ENCODE measurements at regions not wholly inside any gene's neighbourhood (a gene's known extent, or its start where the extent isn't known, plus 50 kb on each side); places are given as distances from the start of the nearest gene placed in this dataset.
A peak's percentile ranks its signal among the peaks of the same experiment; 100 is the strongest.

- DNase-seq, result no peak
Measured at GRCh38 chr4:179803857-179804256, 2361.6 kb upstream of the AGA start.

DNA sequence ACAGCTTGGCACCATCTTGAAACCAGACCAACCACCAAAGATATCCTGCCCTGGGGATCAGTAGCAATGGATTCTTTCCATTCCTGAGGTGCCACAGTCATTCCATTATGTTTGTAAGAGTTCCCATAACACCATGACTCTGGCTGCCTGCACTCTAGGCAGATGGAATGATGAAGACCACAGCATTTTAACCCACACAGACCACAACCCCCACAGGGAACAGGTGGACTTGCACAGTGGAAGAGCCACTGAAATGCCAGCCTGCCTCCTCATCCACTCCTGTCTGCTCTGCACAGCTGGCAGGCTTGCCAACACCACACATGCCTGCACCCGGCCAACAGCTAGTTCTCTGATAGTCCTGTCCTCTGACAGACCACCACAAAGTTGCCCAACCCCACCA lies 2362.2 kb upstream of the AGA start:
- DNase-seq, result no peak
- TF ChIP-seq GATA1 (IDR thresholded peaks at IDR 0.05; ENCODE audit: low read depth, low read length) (no peak), POLR2A (IDR thresholded peaks at IDR 0.05; ENCODE audit: low read length) (no peak)

More at GRCh38 chr4:179803857-179804256, 2361.6 kb upstream of the AGA start:
- TF ChIP-seq GATA1 (IDR thresholded peaks at IDR 0.05; ENCODE audit: low read depth, low read length) (no peak), POLR2A (IDR thresholded peaks at IDR 0.05; ENCODE audit: low read length) (no peak)

DNA sequence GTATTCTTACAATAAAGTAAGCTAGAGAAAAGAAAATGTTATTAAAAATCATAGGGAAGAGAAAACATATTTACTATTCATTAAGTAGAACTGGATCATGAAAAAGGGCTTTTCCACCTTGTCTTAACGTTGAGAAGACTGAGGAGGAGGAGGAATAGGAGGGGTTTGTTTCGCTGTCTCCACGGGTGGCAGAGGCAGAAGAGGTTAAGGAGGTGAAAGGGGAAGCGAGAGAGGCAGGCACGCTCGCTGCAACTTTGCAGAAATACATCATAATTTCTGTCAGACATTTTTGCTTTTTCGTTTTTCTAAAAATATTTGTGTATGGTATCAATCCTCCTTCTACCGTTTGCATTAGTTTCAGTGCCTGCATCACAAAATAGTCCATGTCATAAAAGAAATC lies 2375.1 kb upstream of the AGA start:
- DNase-seq, result no peak
- TF ChIP-seq POLR2A (IDR thresholded peaks at IDR 0.05; ENCODE audit: low read length) (no peak), GATA1 (IDR thresholded peaks at IDR 0.05; ENCODE audit: low read depth, low read length) (no peak)

GRCh38 chr4:179823342-179823741 lies 2381.1 kb upstream of the AGA start:
- TF ChIP-seq GATA1 (IDR thresholded peaks at IDR 0.05; ENCODE audit: low read depth, low read length) (no peak), POLR2A (IDR thresholded peaks at IDR 0.05; ENCODE audit: low read length) (no peak)
- DNase-seq, result no peak

DNA sequence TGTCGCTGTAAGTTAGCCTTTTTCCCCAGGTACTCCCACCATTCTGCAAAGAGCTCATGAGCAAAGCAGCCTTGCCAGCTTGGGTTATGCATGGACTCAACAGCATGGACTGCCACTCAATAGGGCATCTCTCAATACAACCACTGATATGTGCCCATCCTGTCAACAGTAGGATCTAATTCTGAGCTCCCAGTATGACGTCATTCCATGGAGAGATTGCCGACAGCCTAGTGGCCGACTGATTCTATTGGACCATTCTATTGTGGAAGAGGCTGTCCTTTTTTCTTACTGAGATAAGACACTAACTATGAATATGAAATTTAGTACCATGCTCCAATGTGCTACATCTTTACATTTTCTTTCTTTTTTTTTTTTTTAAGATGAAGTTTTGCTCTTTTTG lies 2389.0 kb upstream of the AGA start:
- TF ChIP-seq POLR2A (IDR thresholded peaks at IDR 0.05; ENCODE audit: low read length) (no peak), GATA1 (IDR thresholded peaks at IDR 0.05; ENCODE audit: low read depth, low read length) (no peak)
- DNase-seq, result no peak

DNA sequence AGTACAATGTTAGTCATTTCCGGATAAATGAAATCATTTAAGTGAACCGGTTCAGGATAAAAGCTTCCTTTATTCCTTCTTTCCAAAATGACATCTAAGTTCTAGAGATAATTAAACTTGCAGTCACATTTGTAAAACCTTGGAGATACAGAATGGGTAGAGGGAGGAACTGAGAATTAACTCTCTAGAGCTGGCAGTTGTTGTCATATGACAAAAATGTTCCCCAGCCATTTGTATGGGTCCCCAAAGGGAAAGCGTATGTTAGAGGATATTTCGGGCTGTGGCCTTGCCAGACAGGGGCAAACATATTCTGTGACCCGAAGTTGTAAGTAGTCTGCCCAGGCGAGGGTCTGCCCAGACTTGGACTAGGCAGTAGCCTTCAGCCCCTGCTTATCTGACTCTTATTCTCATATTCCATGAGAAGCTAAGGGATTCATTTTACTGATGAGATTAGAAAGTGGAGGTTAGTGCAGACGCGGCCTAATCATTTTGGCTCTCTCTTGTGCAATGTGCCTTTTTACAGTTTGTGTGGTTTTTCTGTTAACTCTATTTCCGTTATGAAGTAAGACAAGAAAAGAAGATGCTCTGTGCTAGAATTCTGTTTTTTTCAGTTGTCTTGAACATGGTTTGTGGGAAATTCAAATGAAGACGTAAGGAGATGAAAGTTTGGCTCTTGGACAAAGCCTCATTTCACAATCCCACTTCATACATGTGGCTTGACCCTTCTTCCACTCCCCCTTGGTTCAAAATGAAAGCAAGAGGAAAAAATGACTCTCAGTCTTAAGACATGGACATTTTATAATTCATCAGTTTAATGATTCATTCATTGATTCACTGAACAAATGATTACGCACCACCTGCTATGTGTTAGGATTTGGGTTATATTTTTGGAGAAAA lies 2394.2 kb upstream of the AGA start:
- DNase-seq, result no peak

GRCh38 chr4:179843370-179843769 lies 2399.8 kb upstream of the TENM3 start:
- no peak for DNase-seq
- TF ChIP-seq GATA1 (IDR thresholded peaks at IDR 0.05; ENCODE audit: low read depth, low read length), result no peak
- no peak for TF ChIP-seq POLR2A (IDR thresholded peaks at IDR 0.05; ENCODE audit: low read length)

More for the DNA sequence above, 2394.2 kb upstream of the AGA start:
- TF ChIP-seq POLR2A (IDR thresholded peaks at IDR 0.05; ENCODE audit: low read length) (no peak), GATA1 (IDR thresholded peaks at IDR 0.05; ENCODE audit: low read depth, low read length) (no peak)

DNA sequence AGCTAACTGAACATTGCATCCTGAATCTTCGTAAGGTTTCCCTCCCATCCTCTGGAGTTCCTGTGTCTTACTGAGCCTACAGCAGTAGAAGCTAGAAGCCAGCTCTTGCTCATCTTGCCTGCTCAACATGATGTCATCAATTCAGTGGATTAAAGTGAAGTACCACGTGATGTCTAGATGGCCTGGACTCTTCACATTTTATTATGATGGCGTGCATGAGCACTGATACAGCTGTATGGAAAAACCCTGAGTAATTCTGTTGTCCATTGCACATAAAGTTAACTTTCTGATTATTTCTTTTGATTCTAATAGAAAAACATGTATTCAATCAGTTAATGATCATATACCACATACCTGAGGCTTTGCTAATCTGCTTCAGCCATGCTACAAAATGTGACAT lies 2387.7 kb upstream of the TENM3 start:
- no peak for DNase-seq
- TF ChIP-seq POLR2A (IDR thresholded peaks at IDR 0.05; ENCODE audit: low read length) (no peak), GATA1 (IDR thresholded peaks at IDR 0.05; ENCODE audit: low read depth, low read length) (no peak)

GRCh38 chr4:179858221-179858620 lies 2385.0 kb upstream of the TENM3 start:
- no peak for DNase-seq
- TF ChIP-seq GATA1 (IDR thresholded peaks at IDR 0.05; ENCODE audit: low read depth, low read length) (no peak), POLR2A (IDR thresholded peaks at IDR 0.05; ENCODE audit: low read length) (no peak)

- TF ChIP-seq GATA1 (IDR thresholded peaks at IDR 0.05; ENCODE audit: low read depth, low read length) (no peak), POLR2A (IDR thresholded peaks at IDR 0.05; ENCODE audit: low read length) (no peak)
- peak; percentile 13 to 49 for DNase-seq
Measured at GRCh38 chr4:179867300-179867878, 2375.8 kb upstream of the TENM3 start.

- no peak for TF ChIP-seq POLR2A (IDR thresholded peaks at IDR 0.05; ENCODE audit: low read length)
- DNase-seq, result no peak
Measured at GRCh38 chr4:179871726-179872125, 2371.5 kb upstream of the TENM3 start.

GRCh38 chr4:179872755-179873154 lies 2370.4 kb upstream of the TENM3 start:
- no peak for TF ChIP-seq GATA1 (IDR thresholded peaks at IDR 0.05; ENCODE audit: low read depth, low read length)
- TF ChIP-seq POLR2A (IDR thresholded peaks at IDR 0.05; ENCODE audit: low read length), result no peak
- no peak for DNase-seq

GRCh38 chr4:179880756-179881155 lies 2362.4 kb upstream of the TENM3 start:
- DNase-seq, result no peak
- no peak for TF ChIP-seq POLR2A (IDR thresholded peaks at IDR 0.05; ENCODE audit: low read length)
- no peak for TF ChIP-seq GATA1 (IDR thresholded peaks at IDR 0.05; ENCODE audit: low read depth, low read length)

GRCh38 chr4:179894066-179894778 lies 2349.0 kb upstream of the TENM3 start:
- DNase-seq, result no peak
- TF ChIP-seq POLR2A (IDR thresholded peaks at IDR 0.05; ENCODE audit: low read length) (no peak), GATA1 (IDR thresholded peaks at IDR 0.05; ENCODE audit: low read depth, low read length) (no peak)

All from erythroblast (primary cell).